HEK293 (cell line): ENCODE measurements at regions not wholly inside any gene's neighbourhood (a gene's known extent, or its start where the extent isn't known, plus 50 kb on each side); places are given as distances from the start of the nearest gene placed in this dataset.

Experiments used
- CTCF ChIA-PET: fragments of 350-600 bp; formaldehyde crosslinking; extraction: SDS; loops from one replicate; lab custom pipeline; 2021; ENCODE audit warnings: antibody characterized with exemption; lab: Yijun Ruan, JAX
- POLR2A ChIA-PET: fragments of 300-600 bp; formaldehyde crosslinking; extraction: SDS; loops from one replicate; lab custom pipeline; 2020; ENCODE audit warnings: antibody characterized with exemption, inconsistent platforms; lab: Yijun Ruan, JAX
- H3K27ac ChIP-seq: fragments of 200-500 bp; sonication (Bioruptor generic); 2 replicates; pipeline ENCODE4 v1.5.1; 2014; ENCODE audit warnings: low read depth, low read length, control low read depth, inconsistent platforms; ENCODE audit errors: extremely low read depth
- H3K36me3 ChIP-seq, 2 experiments: fragments of 200-500 bp in 1 of 2; sonication (Bioruptor generic) in 1 of 2; 1 replicate in 1 of 2; 2 replicates in 1 of 2; pipeline ENCODE4 v1.5.1; 2014 to 2017; ENCODE audit warnings: inconsistent platforms in 2 of 2, low read length in 2 of 2; ENCODE audit not compliant: control insufficient read depth in 2 of 2, insufficient read depth in 1 of 2
- H3K4me1 ChIP-seq: fragments of 200-500 bp; sonication (Bioruptor generic); 2 replicates; pipeline ENCODE4 v1.5.1; 2014; ENCODE audit warnings: mild to moderate bottlenecking, low read length, inconsistent platforms; ENCODE audit not compliant: control insufficient read depth, insufficient read depth
- H3K4me3 ChIP-seq: 2 replicates; pipeline ENCODE4 v1.5.1; 2011; ENCODE audit warnings: low read depth, mild to moderate bottlenecking, control low read depth, low read length, moderate library complexity
- H3K9me3 ChIP-seq: fragments of 200-500 bp; sonication (Bioruptor generic); 2 replicates; pipeline ENCODE4 v1.5.1; 2014; ENCODE audit warnings: low read depth, low read length, inconsistent platforms; ENCODE audit not compliant: control insufficient read depth, insufficient read depth
- GLIS1 ChIP-seq: fragments of 450-650 bp; formaldehyde crosslinking; IDR thresholded peaks from 2 replicates; pipeline ENCODE4 v1.5.1; 2016; ENCODE audit warnings: missing biosample characterization, missing genetic modification characterization
- HOXC10 ChIP-seq: sonication (generic); formaldehyde crosslinking; IDR thresholded peaks from 2 replicates; pipeline ENCODE4 v1.8.1; 2023; ENCODE audit warnings: mild to moderate bottlenecking, missing genetic modification reagents
- HOXD13 ChIP-seq: sonication (generic); formaldehyde crosslinking; IDR thresholded peaks from 2 replicates; pipeline ENCODE4 v1.8.0; 2022; ENCODE audit warnings: missing genetic modification reagents, borderline replicate concordance
- INSM2 ChIP-seq: fragments of 450-650 bp; formaldehyde crosslinking; IDR thresholded peaks from 2 replicates; pipeline ENCODE4 v1.5.1; 2016; ENCODE audit warnings: missing biosample characterization, missing genetic modification characterization
- PATZ1 ChIP-seq: fragments of 450-650 bp; formaldehyde crosslinking; IDR thresholded peaks from 2 replicates; pipeline ENCODE4 v1.5.1; 2016; ENCODE audit warnings: missing biosample characterization, missing genetic modification characterization
- PRDM10 ChIP-seq: fragments of 450-650 bp; formaldehyde crosslinking; IDR thresholded peaks from 2 replicates; pipeline ENCODE4 v1.5.1; 2016; ENCODE audit warnings: missing biosample characterization, missing genetic modification characterization
- SETDB1 ChIP-seq: IDR thresholded peaks from one replicate; pipeline ENCODE4 v1.6.1; 2017; ENCODE audit warnings: mild to moderate bottlenecking, low read length, moderate library complexity, mixed read lengths; ENCODE audit not compliant: insufficient read length
- SP2 ChIP-seq: fragments of 450-650 bp; formaldehyde crosslinking; IDR thresholded peaks from 2 replicates; pipeline ENCODE4 v1.5.1; 2016; ENCODE audit warnings: missing biosample characterization, missing genetic modification characterization
- YY2 ChIP-seq: fragments of 450-650 bp; formaldehyde crosslinking; IDR thresholded peaks from 2 replicates; pipeline ENCODE4 v1.5.1; 2016; ENCODE audit warnings: missing biosample characterization, missing genetic modification characterization
- ZBTB17 ChIP-seq: fragments of 450-650 bp; formaldehyde crosslinking; IDR thresholded peaks from 2 replicates; pipeline ENCODE4 v1.5.1; 2016; ENCODE audit warnings: missing biosample characterization, missing genetic modification characterization
- ZBTB44 ChIP-seq: fragments of 450-650 bp; IDR thresholded peaks from 2 replicates; pipeline ENCODE4 v1.5.1; 2018; ENCODE audit warnings: missing biosample characterization, mild to moderate bottlenecking, missing genetic modification characterization
- ZIC2 ChIP-seq: fragments of 450-650 bp; formaldehyde crosslinking; IDR thresholded peaks from 2 replicates; pipeline ENCODE4 v1.5.1; 2016; ENCODE audit warnings: missing biosample characterization, missing genetic modification characterization
- ZNF112 ChIP-seq: fragments of 450-650 bp; formaldehyde crosslinking; IDR thresholded peaks from 2 replicates; pipeline ENCODE4 v1.5.0; 2017; ENCODE audit warnings: missing biosample characterization, missing genetic modification characterization
- ZNF132 ChIP-seq: fragments of 450-650 bp; formaldehyde crosslinking; IDR thresholded peaks from 2 replicates; pipeline ENCODE4 v1.5.1; 2017; ENCODE audit warnings: missing biosample characterization, missing genetic modification characterization, borderline replicate concordance
- ZNF19 ChIP-seq: fragments of 450-650 bp; formaldehyde crosslinking; IDR thresholded peaks from 2 replicates; pipeline ENCODE4; 2016; ENCODE audit warnings: missing biosample characterization, missing genetic modification characterization, low read depth
- ZNF324 ChIP-seq: fragments of 450-650 bp; formaldehyde crosslinking; IDR thresholded peaks from 2 replicates; pipeline ENCODE4 v1.5.1; 2016; ENCODE audit warnings: missing biosample characterization, missing genetic modification characterization
- ZNF366 ChIP-seq: fragments of 450-650 bp; formaldehyde crosslinking; conservative IDR thresholded peaks from 2 replicates; pipeline ENCODE4 v1.5.1; 2016; ENCODE audit warnings: missing biosample characterization, missing genetic modification characterization
- ZNF510 ChIP-seq: fragments of 450-650 bp; formaldehyde crosslinking; IDR thresholded peaks from 2 replicates; pipeline ENCODE4 v1.5.1; 2018; ENCODE audit warnings: mild to moderate bottlenecking, missing genetic modification characterization, missing biosample characterization; ENCODE audit not compliant: insufficient replicate concordance
- ZNF580 ChIP-seq: fragments of 450-650 bp; formaldehyde crosslinking; IDR thresholded peaks from 2 replicates; pipeline ENCODE4 v1.5.1; 2016; ENCODE audit warnings: missing biosample characterization, missing genetic modification characterization
- ZNF645 ChIP-seq: fragments of 450-650 bp; formaldehyde crosslinking; IDR thresholded peaks from 2 replicates; pipeline ENCODE4; 2016; ENCODE audit warnings: missing biosample characterization, missing genetic modification characterization
- ZNF658 ChIP-seq: fragments of 450-650 bp; formaldehyde crosslinking; IDR thresholded peaks from 2 replicates; pipeline ENCODE4; 2016; ENCODE audit warnings: missing biosample characterization, missing genetic modification characterization
- ZNF701 ChIP-seq: fragments of 450-650 bp; formaldehyde crosslinking; IDR thresholded peaks from 2 replicates; pipeline ENCODE4 v1.5.1; 2016; ENCODE audit warnings: missing biosample characterization, missing genetic modification characterization
- ZNF704 ChIP-seq: fragments of 450-650 bp; formaldehyde crosslinking; IDR thresholded peaks from 2 replicates; pipeline ENCODE4 v1.5.1; 2016; ENCODE audit warnings: missing biosample characterization, missing genetic modification characterization

GRCh38 chr10:90171014-90171722 is 469.8 kb downstream of the KIF20B start:
- CTCF ChIA-PET, result interaction anchor here (0.6 to 1.1 kb wide), 2 partner anchors 8 to 23 kb away, joined by 3 to 4 read pairs; no protein-coding TSS in a partner anchor
- POLR2A ChIA-PET, result no interaction called here
- no peak overlapping the region for H3K4me3 ChIP-seq
- H3K9me3 ChIP-seq, result no peaks in the 10 kb centered on the region
- no peaks in the 10 kb centered on the region for H3K36me3 ChIP-seq
- TF ChIP-seq HOXD13 (CRISPR knock-in tag) (no peak), ZNF19 (tag by site-specific recombination) (no peak), PATZ1 (tag by site-specific recombination) (no peak), INSM2 (tag by site-specific recombination) (no peak), ZNF366 (tag by site-specific recombination) (no peak), ZNF112 (tag by site-specific recombination) (no peak), ZNF132 (tag by site-specific recombination) (no peak), SP2 (tag by site-specific recombination) (no peak), YY2 (tag by site-specific recombination) (no peak), ZNF704 (tag by site-specific recombination) (no peak), ZNF645 (tag by site-specific recombination) (no peak)
- TF ChIP-seq, all 188 proteins: peak for 0
- no peaks in the 10 kb centered on the region for H3K4me1 ChIP-seq
- H3K27ac ChIP-seq, result no peak overlapping the region

- no peaks in the 10 kb centered on the region for H3K36me3 ChIP-seq
- ChIA-PET CTCF (no interaction called here), POLR2A (no interaction called here)
- no peak for TF ChIP-seq ZNF324
- no peak for TF ChIP-seq GLIS1 (tag by site-specific recombination)
- no peak for TF ChIP-seq ZBTB17 (tag by site-specific recombination)
- TF ChIP-seq HOXC10 (CRISPR knock-in tag), result no peak
- no peak for TF ChIP-seq ZBTB44 (tag by site-specific recombination)
- TF ChIP-seq PRDM10 (tag by site-specific recombination), result no peak
- TF ChIP-seq ZIC2, result no peak
- TF ChIP-seq SETDB1, result no peak
- TF ChIP-seq ZNF701 (tag by site-specific recombination), result no peak
- TF ChIP-seq ZNF510 (tag by site-specific recombination), result no peak
- no peak for TF ChIP-seq ZNF658 (tag by site-specific recombination)
- no peak for TF ChIP-seq ZNF580 (tag by site-specific recombination)
Measured at GRCh38 chr10:90174531-90174930, 473.1 kb downstream of the KIF20B start.

More at GRCh38 chr10:90174531-90174930, 473.1 kb downstream of the KIF20B start:
- Histone ChIP-seq H3K4me1 (no peaks in the 10 kb centered on the region), H3K27ac (no peak overlapping the region), H3K9me3 (no peaks in the 10 kb centered on the region), H3K4me3 (no peak overlapping the region)
